Dendritic cell treated with granulocyte-macrophage colony-stimulating factor and Interleukin-4, amounts not matched to agents 40 ng/mL and 50 ng/mL, for 4 days (primary cell): ENCODE measurements at regions not wholly inside any gene's neighbourhood (a gene's known extent, or its start where the extent isn't known, plus 50 kb on each side); places are given as distances from the start of the nearest gene placed in this dataset.
"Not testable (repeated sequence)": the region's sequence is repeated elsewhere in the genome, so short reads cannot be mapped to it uniquely, and the experiment has no call there.

Experiments
- H3K27ac Mint-ChIP-seq: one replicate; pipeline ENCODE4 v1.8.0; 2022; ENCODE audit warnings: mild to moderate bottlenecking, mixed read lengths
- H3K27me3 Mint-ChIP-seq: one replicate; pipeline ENCODE4 v1.8.0; 2022; ENCODE audit warnings: mild to moderate bottlenecking, mixed read lengths
- H3K36me3 Mint-ChIP-seq: one replicate; pipeline ENCODE4 v1.8.0; 2022; ENCODE audit warnings: low read depth, mixed read lengths
- H3K4me1 Mint-ChIP-seq: one replicate; pipeline ENCODE4 v1.8.0; 2022; ENCODE audit warnings: low read depth, mixed read lengths
- H3K4me3 Mint-ChIP-seq: one replicate; pipeline ENCODE4 v1.8.0; 2022; ENCODE audit warnings: mild to moderate bottlenecking, moderate library complexity, mixed read lengths
- H3K9me3 Mint-ChIP-seq: one replicate; pipeline ENCODE4 v1.8.0; 2022; ENCODE audit warnings: mixed read lengths
- intact Hi-C: fragments of 100-400 bp; cut with micrococcal nuclease; formaldehyde crosslinking; loops from one replicate; pipeline ENCODE4 v1.15.0; 2022

GRCh38 chr9:79049371-79049770 is 522.4 kb upstream of the TLE4 start:
- H3K27ac Mint-ChIP-seq: no peak overlapping the region
- no peak overlapping the region for H3K4me3 Mint-ChIP-seq
- H3K27me3 Mint-ChIP-seq: no peaks in the 10 kb centered on the region
- H3K4me1 Mint-ChIP-seq: no peaks in the 10 kb centered on the region
- H3K36me3 Mint-ChIP-seq: no peaks in the 10 kb centered on the region
- intact Hi-C loops: no loop called here
- no peaks in the 10 kb centered on the region for H3K9me3 Mint-ChIP-seq

GRCh38 chr9:79053598-79053997 is 518.2 kb upstream of the TLE4 start:
- H3K9me3 Mint-ChIP-seq: no peaks in the 10 kb centered on the region
- no peaks in the 10 kb centered on the region for H3K27me3 Mint-ChIP-seq
- no peak overlapping the region for H3K27ac Mint-ChIP-seq
- H3K4me1 Mint-ChIP-seq: no peaks in the 10 kb centered on the region
- no peak overlapping the region for H3K4me3 Mint-ChIP-seq
- no peaks in the 10 kb centered on the region for H3K36me3 Mint-ChIP-seq
- intact Hi-C loops: no loop called here

GRCh38 chr9:79054500-79054899 is 517.3 kb upstream of the TLE4 start:
- H3K4me3 Mint-ChIP-seq: no peak overlapping the region
- no peaks in the 10 kb centered on the region for H3K9me3 Mint-ChIP-seq
- no peaks in the 10 kb centered on the region for H3K36me3 Mint-ChIP-seq
- intact Hi-C loops: no loop called here
- no peak overlapping the region for H3K27ac Mint-ChIP-seq
- no peaks in the 10 kb centered on the region for H3K27me3 Mint-ChIP-seq
- H3K4me1 Mint-ChIP-seq: no peaks in the 10 kb centered on the region

GRCh38 chr9:79056041-79056440 is 515.7 kb upstream of the TLE4 start:
- no peaks in the 10 kb centered on the region for H3K36me3 Mint-ChIP-seq
- no peaks in the 10 kb centered on the region for H3K9me3 Mint-ChIP-seq
- intact Hi-C loops: no loop called here
- no peak overlapping the region for H3K27ac Mint-ChIP-seq
- no peak overlapping the region for H3K4me3 Mint-ChIP-seq
- H3K4me1 Mint-ChIP-seq: no peaks in the 10 kb centered on the region
- H3K27me3 Mint-ChIP-seq: no peaks in the 10 kb centered on the region

GRCh38 chr9:79057576-79057975 is 514.2 kb upstream of the TLE4 start:
- Mint-ChIP-seq H3K27me3 (no peaks in the 10 kb centered on the region), H3K4me1 (no peaks in the 10 kb centered on the region), H3K4me3 (no peak overlapping the region), H3K9me3 (no peaks in the 10 kb centered on the region), H3K27ac (no peak overlapping the region), H3K36me3 (no peaks in the 10 kb centered on the region)
- intact Hi-C loops: no loop called here

- peaks cover 9% of the 10 kb centered on the region for H3K9me3 Mint-ChIP-seq
- no peak overlapping the region for H3K4me3 Mint-ChIP-seq
- H3K36me3 Mint-ChIP-seq: no peaks in the 10 kb centered on the region
- intact Hi-C loops: no loop called here
- H3K27me3 Mint-ChIP-seq: no peaks in the 10 kb centered on the region
- no peak overlapping the region for H3K27ac Mint-ChIP-seq
- H3K4me1 Mint-ChIP-seq: no peaks in the 10 kb centered on the region
Measured at GRCh38 chr9:79060766-79061165, 511.0 kb upstream of the TLE4 start.

GRCh38 chr9:79061752-79062616 is 509.8 kb upstream of the TLE4 start:
- intact Hi-C loops: no loop called here
- H3K27ac Mint-ChIP-seq: no peak overlapping the region
- H3K36me3 Mint-ChIP-seq: no peaks in the 10 kb centered on the region
- H3K9me3 Mint-ChIP-seq: peaks cover 9% of the 10 kb centered on the region
- no peaks in the 10 kb centered on the region for H3K4me1 Mint-ChIP-seq
- no peaks in the 10 kb centered on the region for H3K27me3 Mint-ChIP-seq
- no peak overlapping the region for H3K4me3 Mint-ChIP-seq

- H3K4me1 Mint-ChIP-seq: no peaks in the 10 kb centered on the region
- H3K4me3 Mint-ChIP-seq: no peak overlapping the region
- H3K9me3 Mint-ChIP-seq: no peaks in the 10 kb centered on the region
- no peaks in the 10 kb centered on the region for H3K27me3 Mint-ChIP-seq
- intact Hi-C loops: no loop called here
- H3K27ac Mint-ChIP-seq: no peak overlapping the region
- no peaks in the 10 kb centered on the region for H3K36me3 Mint-ChIP-seq
Measured at GRCh38 chr9:79073201-79073600, 498.6 kb upstream of the TLE4 start.

GRCh38 chr9:79080536-79080935 is 491.2 kb upstream of the TLE4 start:
- no peak overlapping the region for H3K27ac Mint-ChIP-seq
- no peaks in the 10 kb centered on the region for H3K27me3 Mint-ChIP-seq
- H3K4me1 Mint-ChIP-seq: no peaks in the 10 kb centered on the region
- intact Hi-C loops: no loop called here
- no peak overlapping the region for H3K4me3 Mint-ChIP-seq
- no peaks in the 10 kb centered on the region for H3K9me3 Mint-ChIP-seq
- H3K36me3 Mint-ChIP-seq: no peaks in the 10 kb centered on the region

GRCh38 chr9:79083621-79084020 is 488.1 kb upstream of the TLE4 start:
- no peaks in the 10 kb centered on the region for H3K27me3 Mint-ChIP-seq
- no peak overlapping the region for H3K27ac Mint-ChIP-seq
- H3K4me1 Mint-ChIP-seq: no peaks in the 10 kb centered on the region
- H3K4me3 Mint-ChIP-seq: no peak overlapping the region
- H3K9me3 Mint-ChIP-seq: peaks cover 8% of the 10 kb centered on the region
- intact Hi-C loops: no loop called here
- H3K36me3 Mint-ChIP-seq: no peaks in the 10 kb centered on the region

GRCh38 chr9:79087133-79087532 is 484.6 kb upstream of the TLE4 start:
- no peaks in the 10 kb centered on the region for H3K27me3 Mint-ChIP-seq
- intact Hi-C loops: no loop called here
- H3K9me3 Mint-ChIP-seq: peaks cover 29% of the 10 kb centered on the region
- H3K4me3 Mint-ChIP-seq: no peak overlapping the region
- H3K27ac Mint-ChIP-seq: no peak overlapping the region
- H3K36me3 Mint-ChIP-seq: no peaks in the 10 kb centered on the region
- H3K4me1 Mint-ChIP-seq: no peaks in the 10 kb centered on the region

GRCh38 chr9:79089054-79089560 is 482.7 kb upstream of the TLE4 start:
- no peaks in the 10 kb centered on the region for H3K4me1 Mint-ChIP-seq
- H3K27ac Mint-ChIP-seq: no peak overlapping the region
- no peaks in the 10 kb centered on the region for H3K27me3 Mint-ChIP-seq
- intact Hi-C loops: no loop called here
- no peak overlapping the region for H3K4me3 Mint-ChIP-seq
- H3K36me3 Mint-ChIP-seq: no peaks in the 10 kb centered on the region
- H3K9me3 Mint-ChIP-seq: peaks cover 29% of the 10 kb centered on the region

- H3K36me3 Mint-ChIP-seq, H3K27me3 Mint-ChIP-seq, H3K4me3 Mint-ChIP-seq, intact Hi-C loops, H3K4me1 Mint-ChIP-seq, H3K27ac Mint-ChIP-seq: not testable (repeated sequence)
- peaks cover 29% of the 10 kb centered on the region for H3K9me3 Mint-ChIP-seq
Measured at GRCh38 chr9:79089851-79090250, 481.9 kb upstream of the TLE4 start.

- intact Hi-C loops, H3K4me3 Mint-ChIP-seq, H3K27me3 Mint-ChIP-seq, H3K27ac Mint-ChIP-seq, H3K36me3 Mint-ChIP-seq, H3K4me1 Mint-ChIP-seq: not testable (repeated sequence)
- peaks cover 19% of the 10 kb centered on the region for H3K9me3 Mint-ChIP-seq
Measured at GRCh38 chr9:79103257-79103656, 468.5 kb upstream of the TLE4 start.

- Mint-ChIP-seq H3K27ac (no peak overlapping the region), H3K36me3 (no peaks in the 10 kb centered on the region), H3K4me3 (no peak overlapping the region), H3K27me3 (no peaks in the 10 kb centered on the region), H3K4me1 (no peaks in the 10 kb centered on the region), H3K9me3 (peaks cover 29% of the 10 kb centered on the region)
- intact Hi-C loops: no loop called here
Measured at GRCh38 chr9:79104216-79104615, 467.5 kb upstream of the TLE4 start.
